K562 (cell line): ENCODE measurements at regions not wholly inside any gene's neighbourhood (a gene's known extent, or its start where the extent isn't known, plus 50 kb on each side); places are given as distances from the start of the nearest gene placed in this dataset.

Experiments
- ATAC-seq: fragments of 200-7000 bp; cut with Tn5 transposase; 3 replicates; pipeline ENCODE4 v1.9.1; 2020; ENCODE audit warnings: moderate library complexity
- BruUV-seq: library from RNA; stranded (reverse); fragments of 400-500 nt; replicated peaks from 2 replicates; lab custom pipeline; 2021; lab: Mats Ljungman, UMichigan
- CTCF ChIA-PET: fragments of 300-600 bp; formaldehyde crosslinking; extraction: SDS; loops from one replicate; lab custom pipeline; 2021; ENCODE audit warnings: low intra/inter-chr PET ratio; lab: Yijun Ruan, JAX
- POLR2A ChIA-PET: fragments of 300-600, 350-650 bp; sonication (Branson Sonifier 250); formaldehyde crosslinking; extraction: SDS; loops from one replicate; lab custom pipeline; 2021; ENCODE audit warnings: antibody characterized with exemption, inconsistent platforms; lab: Yijun Ruan, JAX
- DNase-seq, 4 experiments: peaks; one replicate each; pipeline versions ENCODE4 v3.0.0 to v3.0.0-alpha.2; 2011 to 2018; ENCODE audit warnings: low spot score in 3 of 4, mixed read lengths in 3 of 4; ENCODE audit errors: extremely low read depth in 1 of 4
- FAIRE-seq: peaks from 2 replicates; lab custom pipeline; 2011; peaks lifted over from hg19 to GRCh38; lab: Jason Lieb, UNC
- H2AFZ ChIP-seq: 2 replicates; pipeline ENCODE4 v1.6.0; 2011; ENCODE audit warnings: low read depth, low read length, control low read depth, inconsistent platforms
- H3K27ac ChIP-seq: fragments of 200-600 bp; 3 replicates; pipeline ENCODE4 v1.8.0; 2011; ENCODE audit warnings: low read depth, mild to moderate bottlenecking, control low read depth, inconsistent platforms, low read length, moderate library complexity, mixed read lengths; ENCODE audit errors: extremely low read depth
- H3K27me3 ChIP-seq, 2 experiments: fragments of 300-600 bp in 1 of 2; 2 replicates in 1 of 2; 3 replicates in 1 of 2; pipeline versions ENCODE4 v1.6.0 to v1.8.0; 2011; ENCODE audit warnings: inconsistent platforms in 2 of 2, low read length in 2 of 2, mild to moderate bottlenecking in 1 of 2, mixed read lengths in 1 of 2, moderate library complexity in 1 of 2; ENCODE audit not compliant: control insufficient read depth in 2 of 2, insufficient read depth in 2 of 2
- H3K36me3 ChIP-seq: fragments of 300-600 bp; 3 replicates; pipeline ENCODE4 v1.8.0; 2011; ENCODE audit warnings: mild to moderate bottlenecking, low read length, inconsistent platforms; ENCODE audit not compliant: control insufficient read depth, insufficient read depth
- H3K4me1 ChIP-seq, 2 experiments: fragments of 200-600 bp in 1 of 2; replicated peaks in 1 of 2; 2 replicates in 1 of 2; 3 replicates in 1 of 2; pipeline versions ENCODE4 v1.5.1 to v1.8.0; 2011; ENCODE audit warnings: inconsistent platforms in 2 of 2, low read length in 2 of 2, mild to moderate bottlenecking in 1 of 2, mixed read lengths in 1 of 2, moderate library complexity in 1 of 2; ENCODE audit not compliant: control insufficient read depth in 2 of 2, insufficient read depth in 2 of 2
- H3K4me2 ChIP-seq: 2 replicates; pipeline ENCODE4 v1.6.1; 2011; ENCODE audit warnings: low read length, control low read depth, inconsistent platforms, mixed read lengths; ENCODE audit not compliant: insufficient read depth
- H3K4me3 ChIP-seq: fragments of 200-600 bp; sonication (generic), shearing (Covaris generic); 2 replicates; pipeline ENCODE4 v1.5.1; 2016; ENCODE audit warnings: control low read depth, inconsistent platforms
- H3K79me2 ChIP-seq: fragments of 200-600 bp; 3 replicates; pipeline ENCODE4 v1.8.0; 2011; ENCODE audit warnings: low read length, inconsistent platforms; ENCODE audit not compliant: control insufficient read depth, insufficient read depth
- H3K9ac ChIP-seq, 2 experiments: 2 replicates each; pipeline versions ENCODE4 v1.6.0 to v1.6.1; 2011; ENCODE audit warnings: low read depth in 2 of 2, low read length in 2 of 2, control low read depth in 1 of 2, inconsistent platforms in 1 of 2, mild to moderate bottlenecking in 1 of 2, mixed read lengths in 1 of 2; ENCODE audit not compliant: insufficient read depth in 1 of 2
- H3K9me1 ChIP-seq: one replicate; pipeline ENCODE4 v1.6.0; 2011; ENCODE audit warnings: inconsistent platforms, mild to moderate bottlenecking, low read length, moderate library complexity; ENCODE audit not compliant: control insufficient read depth, insufficient read depth
- H3K9me3 ChIP-seq: replicated peaks from 2 replicates; pipeline ENCODE4 v1.5.1; 2011; ENCODE audit warnings: low read depth, low read length, inconsistent platforms; ENCODE audit not compliant: control insufficient read depth, insufficient read depth
- H4K20me1 ChIP-seq: replicated peaks from 2 replicates; pipeline ENCODE4 v1.6.1; 2011; ENCODE audit warnings: low read length, inconsistent platforms, mixed read lengths; ENCODE audit not compliant: control insufficient read depth, insufficient read depth
- ARNT ChIP-seq, 2 experiments: fragments of 450-650 bp; IDR thresholded peaks; 2 replicates each; pipeline ENCODE4 v1.6.1; 2016; ENCODE audit warnings: mild to moderate bottlenecking in 1 of 2
- FIP1L1 ChIP-seq: fragments of 200-400 bp; formaldehyde crosslinking; IDR thresholded peaks from 2 replicates; pipeline ENCODE4 v1.6.1; 2018; ENCODE audit warnings: mild to moderate bottlenecking, low read depth, low read length; ENCODE audit not compliant: poor library complexity, severe bottlenecking
- FOSL1 ChIP-seq: fragments of 200-800 bp; sonication (Bioruptor generic); conservative IDR thresholded peaks from 2 replicates; pipeline ENCODE4 v1.6.1; 2016; ENCODE audit warnings: missing genetic modification characterization, missing compliant biosample characterization
- KAT2B ChIP-seq: IDR thresholded peaks from one replicate; pipeline ENCODE4 v1.6.1; 2012; ENCODE audit warnings: low read depth, mild to moderate bottlenecking, control low read depth, inconsistent platforms, low read length, moderate library complexity
- KLF6 ChIP-seq: fragments of 250-450 bp; sonication (Bioruptor Pico); IDR thresholded peaks from 2 replicates; pipeline ENCODE4 v1.4.0; 2020; ENCODE audit warnings: mild to moderate bottlenecking, moderate library complexity, borderline replicate concordance
- NBN ChIP-seq: fragments of 450-650 bp; IDR thresholded peaks from 2 replicates; pipeline ENCODE4 v1.6.1; 2016; ENCODE audit warnings: low read depth, mild to moderate bottlenecking
- PRMT5 ChIP-seq: sonication (generic); formaldehyde crosslinking; IDR thresholded peaks from 2 replicates; pipeline ENCODE4 v1.5.0; 2020; ENCODE audit warnings: missing genetic modification reagents
- RBM25 ChIP-seq: fragments of 200-400 bp; formaldehyde crosslinking; IDR thresholded peaks from 2 replicates; pipeline ENCODE4 v1.6.1; 2018; ENCODE audit warnings: low read length, low read depth, moderate library complexity; ENCODE audit not compliant: severe bottlenecking
- SIN3B ChIP-seq: fragments of 450-650 bp; IDR thresholded peaks from 2 replicates; pipeline ENCODE4 v1.6.1; 2017; ENCODE audit warnings: low read depth, mild to moderate bottlenecking, moderate library complexity
- SREBF1 ChIP-seq: fragments of 150-350 bp; IDR thresholded peaks from 2 replicates; pipeline ENCODE4 v1.6.1; 2014; ENCODE audit warnings: antibody characterized with exemption, low read depth, low read length, borderline replicate concordance
- TRIM24 ChIP-seq, 2 experiments: fragments of 450-650 bp; IDR thresholded peaks; 2 replicates each; pipeline ENCODE4 v1.6.1; 2016
- U2AF2 ChIP-seq: fragments of 200-400 bp; formaldehyde crosslinking; optimal IDR thresholded peaks from 2 replicates; pipeline ENCODE3; 2017; ENCODE audit warnings: low read depth, mild to moderate bottlenecking, low read length
- ZKSCAN1 ChIP-seq: fragments of 150-350 bp; IDR thresholded peaks from 2 replicates; pipeline ENCODE4 v1.6.1; 2016; ENCODE audit warnings: low read depth, low read length
- WGBS: fragments of 100-300 bp; shearing (Covaris generic); methylation state at CpG from one replicate; pipeline ENCODE4 v1.1.6; 2016; ENCODE audit warnings: low coverage, mixed read lengths; ENCODE audit not compliant: insufficient coverage; ENCODE audit errors: missing lambda C conversion rate; 5-methylcytosine and 5-hydroxymethylcytosine counted together
- in situ Hi-C: fragments of 300-500 bp; cut with MboI; formaldehyde crosslinking; loops from 4 replicates; pipeline ENCODE4 v1.15.0; 2018; ENCODE audit warnings: inconsistent platforms, mixed read lengths
- intact Hi-C: fragments of 100-400 bp; cut with micrococcal nuclease; formaldehyde crosslinking; loops from 2 replicates; pipeline ENCODE4 v1.14.2; 2022
- TF ChIP-seq, protein P1 (sequence below): fragments of 150-350 bp; conservative IDR thresholded peaks from 2 replicates; pipeline ENCODE4 v1.6.1; 2014; ENCODE audit warnings: low read length
- TF ChIP-seq, protein P2 (sequence below): fragments of 450-650 bp; formaldehyde crosslinking; IDR thresholded peaks from 2 replicates; pipeline ENCODE4 v1.4.0; 2020; ENCODE audit warnings: mild to moderate bottlenecking, moderate library complexity
- TF ChIP-seq, protein P3 (sequence below), 3 experiments: IDR thresholded peaks in 2 of 3; conservative IDR thresholded peaks in 1 of 3; 2 replicates each; pipeline ENCODE4 v1.5.1; 2011 to 2012; ENCODE audit warnings: low read length in 3 of 3, mild to moderate bottlenecking in 3 of 3, control low read depth in 2 of 3, improper control_type of control experiment in 1 of 3, inconsistent platforms in 1 of 3, low read depth in 1 of 3, mixed read lengths in 1 of 3, moderate library complexity in 1 of 3; ENCODE audit not compliant: insufficient read depth in 2 of 3

GRCh38 chr15:46708226-46708625 is 1009.1 kb upstream of the SEMA6D start:
- Histone ChIP-seq H3K9ac (no peak overlapping the region), H3K36me3 (no peaks in the 10 kb centered on the region), H3K4me2 (no peak overlapping the region), H3K79me2 (no peaks in the 10 kb centered on the region), H3K27ac (no peak overlapping the region), H3K9me3 (0 out of 2 replicates have a peak, but pooled peaks cover 1% of the 10 kb centered on the region), H3K27me3 (no peaks in the 10 kb centered on the region), H3K9me1 (no peaks in the 10 kb centered on the region), H4K20me1 (no peaks in the 10 kb centered on the region), H3K4me1 (no peaks in the 10 kb centered on the region), H2AFZ (no peak overlapping the region), H3K4me3 (no peak overlapping the region)
- ChIA-PET POLR2A (no interaction called here), CTCF (no interaction called here)
- no peak for TF ChIP-seq SIN3B
- TF ChIP-seq, protein P1, sequence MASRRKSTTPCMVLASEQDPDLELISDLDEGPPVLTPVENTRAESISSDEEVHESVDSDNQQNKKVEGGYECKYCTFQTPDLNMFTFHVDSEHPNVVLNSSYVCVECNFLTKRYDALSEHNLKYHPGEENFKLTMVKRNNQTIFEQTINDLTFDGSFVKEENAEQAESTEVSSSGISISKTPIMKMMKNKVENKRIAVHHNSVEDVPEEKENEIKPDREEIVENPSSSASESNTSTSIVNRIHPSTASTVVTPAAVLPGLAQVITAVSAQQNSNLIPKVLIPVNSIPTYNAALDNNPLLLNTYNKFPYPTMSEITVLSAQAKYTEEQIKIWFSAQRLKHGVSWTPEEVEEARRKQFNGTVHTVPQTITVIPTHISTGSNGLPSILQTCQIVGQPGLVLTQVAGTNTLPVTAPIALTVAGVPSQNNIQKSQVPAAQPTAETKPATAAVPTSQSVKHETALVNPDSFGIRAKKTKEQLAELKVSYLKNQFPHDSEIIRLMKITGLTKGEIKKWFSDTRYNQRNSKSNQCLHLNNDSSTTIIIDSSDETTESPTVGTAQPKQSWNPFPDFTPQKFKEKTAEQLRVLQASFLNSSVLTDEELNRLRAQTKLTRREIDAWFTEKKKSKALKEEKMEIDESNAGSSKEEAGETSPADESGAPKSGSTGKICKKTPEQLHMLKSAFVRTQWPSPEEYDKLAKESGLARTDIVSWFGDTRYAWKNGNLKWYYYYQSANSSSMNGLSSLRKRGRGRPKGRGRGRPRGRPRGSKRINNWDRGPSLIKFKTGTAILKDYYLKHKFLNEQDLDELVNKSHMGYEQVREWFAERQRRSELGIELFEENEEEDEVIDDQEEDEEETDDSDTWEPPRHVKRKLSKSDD = no peak
- TF ChIP-seq U2AF2 = no peak
- no peak for TF ChIP-seq RBM25
- TF ChIP-seq ARNT (IDR thresholded peaks at IDR 0.05) = no peak
- TF ChIP-seq, protein P2, sequence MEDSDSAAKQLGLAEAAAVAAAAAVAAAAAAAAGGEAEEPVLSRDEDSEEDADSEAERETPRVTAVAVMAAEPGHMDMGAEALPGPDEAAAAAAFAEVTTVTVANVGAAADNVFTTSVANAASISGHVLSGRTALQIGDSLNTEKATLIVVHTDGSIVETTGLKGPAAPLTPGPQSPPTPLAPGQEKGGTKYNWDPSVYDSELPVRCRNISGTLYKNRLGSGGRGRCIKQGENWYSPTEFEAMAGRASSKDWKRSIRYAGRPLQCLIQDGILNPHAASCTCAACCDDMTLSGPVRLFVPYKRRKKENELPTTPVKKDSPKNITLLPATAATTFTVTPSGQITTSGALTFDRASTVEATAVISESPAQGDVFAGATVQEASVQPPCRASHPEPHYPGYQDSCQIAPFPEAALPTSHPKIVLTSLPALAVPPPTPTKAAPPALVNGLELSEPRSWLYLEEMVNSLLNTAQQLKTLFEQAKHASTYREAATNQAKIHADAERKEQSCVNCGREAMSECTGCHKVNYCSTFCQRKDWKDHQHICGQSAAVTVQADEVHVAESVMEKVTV (CRISPR knock-in tag) = no peak
- no peak for TF ChIP-seq KAT2B
- TF ChIP-seq FOSL1 = no peak
- no peak for TF ChIP-seq SREBF1
- TF ChIP-seq KLF6 (CRISPR knock-in tag) = no peak
- TF ChIP-seq FIP1L1 = no peak
- no peak for TF ChIP-seq TRIM24 (IDR thresholded peaks at IDR 0.05)
- TF ChIP-seq, protein P3, sequence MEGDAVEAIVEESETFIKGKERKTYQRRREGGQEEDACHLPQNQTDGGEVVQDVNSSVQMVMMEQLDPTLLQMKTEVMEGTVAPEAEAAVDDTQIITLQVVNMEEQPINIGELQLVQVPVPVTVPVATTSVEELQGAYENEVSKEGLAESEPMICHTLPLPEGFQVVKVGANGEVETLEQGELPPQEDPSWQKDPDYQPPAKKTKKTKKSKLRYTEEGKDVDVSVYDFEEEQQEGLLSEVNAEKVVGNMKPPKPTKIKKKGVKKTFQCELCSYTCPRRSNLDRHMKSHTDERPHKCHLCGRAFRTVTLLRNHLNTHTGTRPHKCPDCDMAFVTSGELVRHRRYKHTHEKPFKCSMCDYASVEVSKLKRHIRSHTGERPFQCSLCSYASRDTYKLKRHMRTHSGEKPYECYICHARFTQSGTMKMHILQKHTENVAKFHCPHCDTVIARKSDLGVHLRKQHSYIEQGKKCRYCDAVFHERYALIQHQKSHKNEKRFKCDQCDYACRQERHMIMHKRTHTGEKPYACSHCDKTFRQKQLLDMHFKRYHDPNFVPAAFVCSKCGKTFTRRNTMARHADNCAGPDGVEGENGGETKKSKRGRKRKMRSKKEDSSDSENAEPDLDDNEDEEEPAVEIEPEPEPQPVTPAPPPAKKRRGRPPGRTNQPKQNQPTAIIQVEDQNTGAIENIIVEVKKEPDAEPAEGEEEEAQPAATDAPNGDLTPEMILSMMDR (IDR thresholded peaks at IDR 0.05 in 2 of 3, conservative IDR thresholded peaks at IDR 0.05 in 1 of 3; ENCODE audit: insufficient read depth in 2 of 3, low read depth in 1 of 3, low read length in 3 of 3) = no peak
- TF ChIP-seq PRMT5 (CRISPR knock-in tag) = no peak
- no peak for TF ChIP-seq ZKSCAN1
- TF ChIP-seq NBN = no peak
- in situ Hi-C loops (no loop called here), intact Hi-C loops (no loop called here)
- 0% methylated on average over 3 of the region's 3 CpGs for WGBS
- BruUV-seq = no TSS peak
- no peak for DNase-seq
- FAIRE-seq = no peak
- no peak for ATAC-seq
